ENCODE measurements at regions not wholly inside any gene's neighbourhood (a gene's known extent, or its start where the extent isn't known, plus 50 kb on each side); places are given as distances from the start of the nearest gene placed in this dataset.

GRCh38 chr10:131751827-131752775, 148.7 kb upstream of the PPP2R2D start:
- no peak for DNase-seq (ENCODE audit: low spot score)

GRCh38 chr10:131753336-131753735, 147.5 kb upstream of the PPP2R2D start:
- DNase-seq (ENCODE audit: low spot score): no peak

- DNase-seq (ENCODE audit: low spot score): no peak
These were observed 145.6 kb upstream of the PPP2R2D start for GRCh38 chr10:131755200-131755599.

DNA sequence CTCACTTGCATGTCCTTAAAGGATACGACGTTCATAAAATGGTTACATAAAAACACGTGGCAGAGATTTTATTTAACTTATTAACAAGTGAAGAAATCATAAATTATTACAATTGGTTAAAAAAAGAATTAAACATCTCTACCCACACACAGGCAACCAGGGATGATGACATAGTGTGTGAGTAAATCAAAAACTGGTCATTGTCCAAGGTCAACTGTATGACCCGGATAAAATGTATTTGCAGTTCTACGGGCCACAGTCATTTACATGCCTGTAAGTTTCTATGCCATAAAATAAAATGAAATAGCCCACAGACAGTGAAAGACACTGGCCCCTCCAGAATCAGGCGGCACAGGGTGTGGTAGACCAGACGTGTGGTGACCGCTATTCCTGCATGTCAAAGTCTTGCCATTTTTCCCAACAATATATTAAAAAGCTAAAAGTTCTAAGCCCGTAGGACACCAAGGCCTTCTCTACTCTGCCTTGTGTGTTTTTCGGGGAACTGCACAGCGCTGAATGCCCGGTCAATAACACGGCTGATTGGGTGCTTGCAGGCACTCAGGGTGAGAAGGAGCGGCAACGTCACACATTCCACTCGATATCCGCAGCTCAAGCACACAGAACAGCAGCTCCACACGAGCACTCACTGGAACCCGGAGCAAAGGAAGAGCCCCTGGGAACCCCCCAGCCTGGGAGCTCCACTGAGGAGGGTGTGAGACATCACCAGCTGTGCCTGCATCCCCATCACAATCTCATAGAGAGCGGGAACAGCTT, 143.3 kb upstream of the PPP2R2D start:
- DNase-seq (ENCODE audit: low spot score): no peak

GRCh38 chr10:131758062-131758938, 142.5 kb upstream of the PPP2R2D start:
- DNase-seq (ENCODE audit: low spot score): no peak

DNA sequence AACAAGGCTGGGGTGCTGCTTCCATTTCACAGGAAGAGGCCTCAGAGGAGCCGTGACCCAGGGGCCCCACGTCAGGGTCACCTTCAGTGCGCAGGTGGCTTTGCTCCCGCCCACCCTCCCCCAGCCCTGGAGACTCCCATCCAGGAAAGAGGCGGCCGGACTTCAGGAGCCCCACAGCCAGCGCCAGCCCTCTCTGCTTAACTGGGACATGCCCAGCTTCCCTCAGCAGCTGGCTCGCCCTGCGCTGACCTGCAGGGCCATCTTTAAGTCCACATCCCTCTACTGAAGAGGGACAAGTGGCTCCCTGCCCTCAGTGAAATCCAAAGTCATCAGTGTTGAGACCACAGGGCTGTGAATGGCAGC, 141.9 kb upstream of the PPP2R2D start:
- DNase-seq (ENCODE audit: low spot score): no peak

GRCh38 chr10:131759347-131759746, 141.5 kb upstream of the PPP2R2D start:
- DNase-seq (ENCODE audit: low spot score): no peak

DNA sequence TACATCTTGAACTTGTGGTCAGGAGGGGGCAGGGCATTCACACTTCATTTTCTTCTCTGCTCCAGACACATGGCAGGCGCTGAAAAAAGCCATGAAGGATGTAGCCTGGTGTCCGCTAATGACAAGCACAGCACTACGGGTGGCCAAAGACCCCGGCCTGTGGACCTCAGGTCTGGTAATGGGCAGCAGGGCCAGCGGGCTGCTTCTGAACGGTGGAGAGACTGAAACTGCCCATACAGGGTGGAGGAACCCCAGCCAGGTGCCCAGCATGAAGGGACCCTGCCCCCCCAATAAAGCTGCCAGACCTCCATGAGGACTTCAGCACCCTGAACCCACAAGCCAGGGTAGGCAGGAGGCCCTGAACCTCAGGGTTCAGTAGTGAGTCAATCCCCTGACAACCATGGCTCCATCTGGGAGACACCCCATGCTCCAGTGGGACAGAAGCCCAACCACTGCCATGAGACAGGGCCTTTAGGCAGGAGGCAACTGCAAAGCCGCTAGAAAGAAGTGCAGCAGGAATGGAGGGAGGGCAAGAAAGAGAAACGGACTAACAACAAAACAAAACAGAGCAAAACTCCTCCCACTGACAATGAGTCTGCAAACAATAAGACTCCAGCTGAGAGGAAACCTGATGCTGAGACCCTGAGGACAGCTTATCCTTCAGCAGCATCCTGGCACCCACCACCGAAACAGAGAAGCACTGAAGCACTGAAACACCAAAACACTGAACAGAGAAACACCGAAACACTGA, 140.2 kb upstream of the PPP2R2D start:
- DNase-seq (ENCODE audit: low spot score): no peak

DNA sequence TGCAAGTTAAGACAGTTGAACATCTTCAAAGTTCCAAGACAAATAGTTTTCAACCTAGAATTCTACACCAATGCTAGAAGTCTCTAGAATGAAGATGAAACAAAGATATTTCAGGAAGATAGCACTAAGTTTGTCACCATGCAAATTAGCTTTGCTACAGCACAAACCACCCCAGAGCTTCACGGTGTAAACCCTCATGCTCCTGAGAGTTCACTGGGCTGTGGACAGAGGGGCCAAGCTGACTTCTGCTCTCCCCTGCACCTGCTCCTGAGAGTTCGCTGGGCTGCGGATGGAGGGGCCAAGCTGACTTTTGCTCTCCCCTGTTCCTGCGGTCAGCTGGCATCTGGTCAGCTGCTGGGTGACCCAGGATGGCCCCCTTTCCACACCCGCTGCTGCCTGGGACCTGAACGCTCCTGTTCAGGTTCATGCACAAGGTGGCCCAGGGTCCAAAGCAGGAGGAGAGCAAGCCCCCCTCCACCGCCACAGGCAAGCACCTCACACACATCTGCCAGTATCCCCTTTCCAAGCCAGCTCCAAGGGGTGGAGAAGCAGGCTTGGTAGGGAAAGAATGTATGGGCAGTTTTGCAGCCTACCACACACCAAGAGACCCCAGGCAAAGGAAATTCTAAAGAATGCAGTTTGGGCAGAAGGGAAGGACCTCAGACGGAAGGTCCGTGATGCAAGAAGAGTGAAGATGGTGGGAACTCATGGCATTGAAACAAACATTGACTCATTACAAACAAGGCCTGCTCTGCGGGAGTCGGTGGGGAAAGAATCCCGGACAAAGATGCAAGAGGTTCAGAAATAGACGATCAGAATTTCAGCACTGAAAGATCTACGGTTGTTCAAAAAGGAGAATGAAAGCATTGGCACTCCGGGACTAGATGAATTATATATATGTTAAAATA, 137.8 kb upstream of the PPP2R2D start:
- no peak for DNase-seq (ENCODE audit: low spot score)

DNA sequence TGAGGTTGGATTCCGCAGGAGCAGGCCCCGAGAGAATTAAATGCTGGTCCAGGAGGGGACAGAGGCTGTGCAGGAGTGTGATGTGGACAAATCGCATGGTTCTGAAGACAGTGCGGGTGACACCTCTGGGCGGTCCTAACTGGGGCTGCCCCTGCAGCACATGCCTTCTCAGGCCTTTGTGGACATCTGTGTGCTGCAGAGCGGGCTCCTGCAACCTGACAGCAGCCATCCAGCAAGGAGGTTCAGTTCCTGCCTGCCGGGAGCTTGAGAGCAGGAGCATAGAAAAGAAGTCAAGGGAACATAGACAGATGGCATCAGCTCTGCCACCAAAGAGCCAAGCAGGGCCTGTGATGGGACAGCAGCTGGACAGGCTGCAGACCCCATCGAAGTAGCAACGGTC, 135.9 kb upstream of the PPP2R2D start:
- no peak for DNase-seq (ENCODE audit: low spot score)

DNA sequence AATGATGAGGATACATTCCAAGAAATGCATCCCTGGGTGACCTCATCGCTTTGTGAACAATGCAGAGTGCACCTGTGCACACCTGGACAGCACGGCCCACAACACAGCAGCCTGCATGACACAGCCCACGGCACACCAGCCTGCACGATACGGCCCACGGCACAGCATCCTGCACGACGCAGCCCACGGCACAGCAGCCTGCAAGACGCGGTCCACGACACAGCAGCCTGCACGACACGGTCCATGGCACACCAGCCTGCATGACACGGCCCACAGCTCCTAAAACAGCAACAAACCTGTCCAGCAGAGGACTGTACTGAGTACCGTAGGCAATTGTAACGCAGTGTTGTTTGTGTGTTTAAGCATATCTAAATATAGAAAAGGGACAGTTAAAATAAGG, 134.7 kb upstream of the PPP2R2D start:
- no peak for DNase-seq (ENCODE audit: low spot score)

- DNase-seq (ENCODE audit: low spot score): no peak
These were observed 133.1 kb upstream of the PPP2R2D start for GRCh38 chr10:131767716-131768115.

GRCh38 chr10:131769571-131770410, 131.0 kb upstream of the PPP2R2D start:
- DNase-seq (ENCODE audit: low spot score): no peak

- no peak for DNase-seq (ENCODE audit: low spot score)
These were observed 129.7 kb upstream of the PPP2R2D start for GRCh38 chr10:131770946-131771633.

- no peak for DNase-seq (ENCODE audit: low spot score)
These were observed 129.0 kb upstream of the PPP2R2D start for GRCh38 chr10:131771634-131772358.

- no peak for DNase-seq (ENCODE audit: low spot score)
These were observed 128.4 kb upstream of the PPP2R2D start for GRCh38 chr10:131772441-131772840.

DNA sequence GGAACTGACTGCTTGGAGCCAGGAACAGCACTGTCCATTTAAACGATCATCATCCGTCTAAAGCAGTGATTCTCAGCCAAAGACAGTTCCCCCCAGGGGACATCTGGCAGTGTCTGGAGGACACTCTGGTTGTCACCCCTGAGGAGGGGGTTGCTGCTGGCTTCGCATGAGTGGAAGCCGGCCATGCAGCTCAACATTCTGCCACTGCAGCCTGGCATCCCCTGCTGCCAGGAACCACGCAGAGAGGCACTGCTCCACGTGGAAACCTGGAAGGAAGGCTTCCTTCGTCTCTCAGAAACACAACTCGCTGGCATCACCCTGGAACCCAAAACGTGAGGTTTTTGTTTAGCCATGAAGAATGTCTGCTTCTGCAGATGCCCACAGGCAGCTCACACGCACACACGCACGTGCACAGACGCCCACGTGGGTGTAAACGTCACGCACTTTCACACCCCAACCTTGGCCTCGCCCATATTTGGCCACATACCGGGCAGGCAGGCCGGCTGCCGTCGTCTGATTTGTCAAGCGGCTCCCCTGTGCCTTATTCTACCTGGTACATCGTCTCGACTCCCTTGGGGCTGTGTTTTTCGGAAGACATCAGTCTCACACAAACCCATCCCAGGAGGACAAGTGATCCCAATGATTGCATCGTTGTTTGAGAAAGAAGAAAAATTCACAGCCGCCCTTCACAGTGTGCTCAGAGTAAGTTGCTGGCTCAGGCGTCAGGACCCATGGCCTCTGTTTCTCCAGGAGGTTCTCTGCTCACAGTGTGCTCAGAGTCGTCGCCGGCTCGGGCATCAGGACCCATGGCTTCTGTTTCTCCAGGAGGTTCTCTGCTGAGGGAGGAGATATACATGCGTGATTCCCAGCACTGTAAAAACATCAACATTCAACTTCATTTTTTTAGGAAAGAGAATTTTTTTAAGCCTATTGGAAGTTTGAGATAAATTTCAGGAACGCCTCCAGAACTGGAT, 127.2 kb upstream of the PPP2R2D start:
- no peak for DNase-seq (ENCODE audit: low spot score)
